Colonic mucosa (tissue), 4 donors: ENCODE measurements at regions not wholly inside any gene's neighbourhood (a gene's known extent, or its start where the extent isn't known, plus 50 kb on each side); places are given as distances from the start of the nearest gene placed in this dataset.

Source experiments
- DNase-seq: peaks from one replicate; pipeline ENCODE4 v3.0.0-alpha.2; 2020
- H3K27ac ChIP-seq: fragments of 200-600 bp; one replicate; pipeline ENCODE4 v1.8.0; 2021
- H3K27me3 ChIP-seq: fragments of 200-600 bp; one replicate; pipeline ENCODE4 v1.8.0; 2021
- H3K36me3 ChIP-seq: fragments of 200-600 bp; one replicate; pipeline ENCODE4 v1.8.0; 2021
- H3K4me1 ChIP-seq: fragments of 200-600 bp; one replicate; pipeline ENCODE4 v1.8.0; 2021; ENCODE audit warnings: mild to moderate bottlenecking
- H3K4me3 ChIP-seq: fragments of 200-600 bp; one replicate; pipeline ENCODE4 v1.8.0; 2021
- H3K9ac ChIP-seq, 2 donors: one replicate each; pipeline ENCODE4 v1.7.0; 2013; ENCODE audit warnings: control low read depth in 2 of 2, low read depth in 2 of 2, low read length in 2 of 2
- H3K9me3 ChIP-seq: fragments of 200-600 bp; one replicate; pipeline ENCODE4 v1.8.0; 2021
- intact Hi-C: fragments of 100-400 bp; cut with DNase I; formaldehyde crosslinking; loops from one replicate; pipeline ENCODE4 v1.14.1; 2022
- TF ChIP-seq, protein P1 (sequence below): fragments of 200-600 bp; IDR thresholded peaks from one replicate; pipeline ENCODE4 v1.8.0; 2022; ENCODE audit warnings: antibody characterized with exemption, mild to moderate bottlenecking
- donor health status: healthy.
- donor health status: DM: no; HTN: no; CAD: no.
- donor health status: DM: no; HTN: no; CAD: no.

DNA sequence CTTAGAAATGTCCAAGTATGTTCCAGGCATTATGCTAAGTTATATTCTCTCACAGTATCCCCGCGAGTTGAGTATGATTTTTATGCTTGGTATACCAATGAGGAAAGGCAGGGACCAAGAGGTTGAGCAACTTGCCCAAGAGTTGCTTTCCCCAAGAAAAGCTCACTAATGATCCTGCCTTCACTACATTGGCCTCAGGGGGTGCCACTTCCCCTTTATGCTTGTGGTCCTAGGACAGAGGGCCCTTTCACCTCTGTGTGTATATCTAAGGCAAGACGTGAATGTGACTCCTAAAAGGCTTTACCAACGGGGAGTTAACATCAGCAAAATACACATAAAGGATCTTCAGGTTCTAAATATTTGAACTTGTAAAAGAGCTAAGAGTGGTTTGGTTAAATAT lies 164.4 kb upstream of the CPEB2 start:
- no peak for DNase-seq
- H3K27me3 ChIP-seq = no peaks in the 10 kb centered on the region
- TF ChIP-seq, protein P1, sequence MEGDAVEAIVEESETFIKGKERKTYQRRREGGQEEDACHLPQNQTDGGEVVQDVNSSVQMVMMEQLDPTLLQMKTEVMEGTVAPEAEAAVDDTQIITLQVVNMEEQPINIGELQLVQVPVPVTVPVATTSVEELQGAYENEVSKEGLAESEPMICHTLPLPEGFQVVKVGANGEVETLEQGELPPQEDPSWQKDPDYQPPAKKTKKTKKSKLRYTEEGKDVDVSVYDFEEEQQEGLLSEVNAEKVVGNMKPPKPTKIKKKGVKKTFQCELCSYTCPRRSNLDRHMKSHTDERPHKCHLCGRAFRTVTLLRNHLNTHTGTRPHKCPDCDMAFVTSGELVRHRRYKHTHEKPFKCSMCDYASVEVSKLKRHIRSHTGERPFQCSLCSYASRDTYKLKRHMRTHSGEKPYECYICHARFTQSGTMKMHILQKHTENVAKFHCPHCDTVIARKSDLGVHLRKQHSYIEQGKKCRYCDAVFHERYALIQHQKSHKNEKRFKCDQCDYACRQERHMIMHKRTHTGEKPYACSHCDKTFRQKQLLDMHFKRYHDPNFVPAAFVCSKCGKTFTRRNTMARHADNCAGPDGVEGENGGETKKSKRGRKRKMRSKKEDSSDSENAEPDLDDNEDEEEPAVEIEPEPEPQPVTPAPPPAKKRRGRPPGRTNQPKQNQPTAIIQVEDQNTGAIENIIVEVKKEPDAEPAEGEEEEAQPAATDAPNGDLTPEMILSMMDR = no peak
- no peak overlapping the region for H3K9ac ChIP-seq
- no peaks in the 10 kb centered on the region for H3K9me3 ChIP-seq
- H3K4me1 ChIP-seq = no peaks in the 10 kb centered on the region
- intact Hi-C loops = no loop called here
- H3K27ac ChIP-seq = no peak overlapping the region
- H3K4me3 ChIP-seq = no peak overlapping the region
- H3K36me3 ChIP-seq = no peaks in the 10 kb centered on the region

DNA sequence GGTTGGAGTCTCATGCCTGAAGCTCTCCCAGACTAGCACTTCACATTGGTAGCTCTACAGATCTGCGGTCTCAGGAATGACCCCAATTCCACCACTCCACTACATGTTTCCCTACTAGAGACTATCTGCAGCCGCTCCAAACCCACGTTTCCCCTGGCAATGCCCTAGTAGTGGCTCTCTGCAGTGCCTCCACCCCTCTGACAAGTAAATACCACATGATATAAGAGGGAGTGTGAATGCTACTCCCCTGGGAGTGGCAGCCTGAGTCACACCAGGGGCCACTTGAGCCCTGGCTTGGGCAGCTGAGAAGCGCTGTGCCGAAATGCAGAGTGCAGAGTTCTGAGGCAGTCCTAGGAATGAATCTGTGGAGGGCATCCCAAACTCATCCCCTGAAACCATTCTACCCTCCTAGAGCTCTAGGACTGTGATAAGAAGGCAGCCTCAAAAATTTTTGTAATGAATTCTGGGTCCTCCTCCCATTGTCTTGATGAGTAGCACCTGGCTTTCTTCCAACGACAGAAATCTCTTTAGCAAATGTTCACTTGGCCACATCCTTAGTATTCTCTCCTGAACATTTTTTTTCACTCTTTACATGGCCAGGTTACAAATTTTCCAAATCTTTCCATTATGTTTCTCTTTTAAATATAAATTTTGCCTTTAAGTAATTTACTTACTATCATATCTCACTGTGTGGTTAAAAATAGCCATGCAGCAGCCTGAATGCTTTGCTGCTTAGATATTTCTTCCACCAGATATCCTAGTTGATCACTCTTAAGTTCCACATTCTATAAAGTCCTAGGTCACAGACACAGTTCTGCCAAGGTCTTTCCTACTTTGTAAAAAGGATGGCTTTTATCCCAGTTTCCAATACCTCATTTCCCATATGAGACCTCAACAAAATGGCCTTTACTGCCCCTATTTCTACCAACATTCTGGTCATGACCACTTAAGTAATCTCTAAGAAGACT lies 160.2 kb upstream of the CPEB2 start:
- intact Hi-C loops = no loop called here
- TF ChIP-seq, protein P1 = no peak
- Histone ChIP-seq H3K4me3 (no peak overlapping the region), H3K27me3 (no peaks in the 10 kb centered on the region), H3K36me3 (no peaks in the 10 kb centered on the region), H3K27ac (no peak overlapping the region), H3K9ac (peak overlapping the region in 1 of 2 donors; percentile 46), H3K9me3 (no peaks in the 10 kb centered on the region), H3K4me1 (no peaks in the 10 kb centered on the region)
- peak; percentile 65 for DNase-seq

DNA sequence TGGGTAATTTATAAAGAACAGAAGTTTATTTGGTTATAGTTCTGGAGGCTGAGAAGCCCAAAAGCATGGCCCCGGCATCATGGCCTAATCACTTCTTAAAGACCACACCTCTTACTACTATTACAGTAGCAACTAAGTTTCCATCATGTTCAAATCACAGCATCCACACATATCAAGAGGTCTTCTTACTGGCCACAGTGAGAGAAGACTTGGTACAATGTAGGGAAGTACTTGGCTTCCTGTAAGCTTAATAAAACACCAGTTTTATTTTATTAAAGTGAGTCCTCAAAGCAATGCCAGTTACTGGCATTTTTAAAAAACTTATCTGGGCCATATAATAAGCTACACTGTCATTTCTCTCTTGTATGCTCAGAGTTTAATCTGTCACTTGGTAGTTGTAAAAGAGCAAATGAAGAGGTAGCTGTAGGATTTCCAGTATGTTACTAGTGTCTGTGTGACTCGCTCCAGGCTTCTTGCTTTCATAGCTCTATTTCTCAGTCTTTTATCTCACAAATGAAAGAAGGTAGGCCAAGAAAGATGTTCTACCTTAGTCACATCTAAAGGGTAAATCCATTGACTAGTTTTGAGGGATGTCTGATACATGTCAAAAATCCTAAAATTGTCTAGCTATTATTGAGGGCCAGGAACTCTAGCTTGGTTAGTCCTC lies 159.2 kb upstream of the CPEB2 start:
- Histone ChIP-seq H3K9ac (no peak overlapping the region), H3K36me3 (no peaks in the 10 kb centered on the region), H3K4me1 (no peaks in the 10 kb centered on the region), H3K4me3 (no peak overlapping the region), H3K9me3 (no peaks in the 10 kb centered on the region), H3K27me3 (no peaks in the 10 kb centered on the region), H3K27ac (no peak overlapping the region)
- intact Hi-C loops = no loop called here
- TF ChIP-seq, protein P1 = no peak
- no peak for DNase-seq

DNA sequence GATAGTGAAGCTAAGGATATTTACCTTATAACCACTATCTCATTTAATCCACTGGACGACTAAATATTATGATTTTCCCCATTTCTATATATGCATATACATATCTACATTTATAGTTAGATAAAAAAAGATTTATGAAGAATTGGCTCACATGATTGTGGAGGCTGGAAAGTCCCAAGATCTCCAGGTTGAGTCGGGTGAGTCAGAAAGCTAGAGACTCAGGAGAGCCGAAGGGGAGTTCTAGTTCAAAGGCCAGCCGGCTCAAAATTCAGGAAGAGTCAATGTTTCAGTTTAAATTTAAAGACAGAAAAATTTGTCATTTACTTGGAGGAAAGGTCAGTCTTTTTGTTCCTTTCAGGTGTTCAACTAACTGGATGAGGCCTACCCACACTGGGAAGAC lies 158.2 kb upstream of the CPEB2 start:
- H3K27me3 ChIP-seq = no peaks in the 10 kb centered on the region
- intact Hi-C loops = no loop called here

DNA sequence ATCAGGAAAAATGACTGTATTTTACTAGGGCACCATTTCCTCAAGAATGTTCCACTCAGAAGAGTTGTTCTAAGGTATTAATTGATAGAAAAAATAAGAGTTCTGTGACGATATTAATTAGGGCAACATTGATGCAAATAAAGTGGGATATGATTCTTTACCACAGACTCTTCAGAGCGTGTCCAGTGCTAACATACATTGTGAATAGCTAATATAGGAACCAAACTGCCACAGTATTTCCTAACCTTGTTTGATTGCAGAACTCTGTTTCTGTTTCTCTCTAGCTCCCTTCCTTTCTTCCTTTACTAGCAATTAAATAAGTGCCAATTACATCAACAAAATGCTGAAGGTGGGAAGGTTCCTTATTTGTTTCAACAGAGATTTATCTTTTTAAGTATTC lies 154.1 kb upstream of the CPEB2 start:
- TF ChIP-seq, protein P1 = no peak
- H3K9ac ChIP-seq = no peak overlapping the region
- H3K27ac ChIP-seq = no peak overlapping the region
- intact Hi-C loops = no loop called here
- H3K27me3 ChIP-seq = no peaks in the 10 kb centered on the region
- H3K4me1 ChIP-seq = no peaks in the 10 kb centered on the region
- H3K4me3 ChIP-seq = no peak overlapping the region
- no peaks in the 10 kb centered on the region for H3K9me3 ChIP-seq
- DNase-seq = no peak
- no peaks in the 10 kb centered on the region for H3K36me3 ChIP-seq

More for the DNA sequence above, 158.2 kb upstream of the CPEB2 start:
- no peak overlapping the region for H3K27ac ChIP-seq
- no peaks in the 10 kb centered on the region for H3K36me3 ChIP-seq
- no peaks in the 10 kb centered on the region for H3K9me3 ChIP-seq
- no peak overlapping the region for H3K4me3 ChIP-seq
- no peak for DNase-seq
- no peak overlapping the region for H3K9ac ChIP-seq
- H3K4me1 ChIP-seq = no peaks in the 10 kb centered on the region
- TF ChIP-seq, protein P1 = no peak
